GM23248 (cell line): ENCODE measurements at regions not wholly inside any gene's neighbourhood (a gene's known extent, or its start where the extent isn't known, plus 50 kb on each side); places are given as distances from the start of the nearest gene placed in this dataset. TPM values are rescaled to one million over a fixed set of nuclear protein-coding genes. Genes with fewer than 3 reads are reported as not detected.

Experiments
- DNase-seq: peaks from one replicate; pipeline ENCODE4 v3.0.0-alpha.2; 2015
- H2AFZ ChIP-seq: fragments of 200-600 bp; sonication (generic); 2 replicates; pipeline ENCODE4 v1.6.1; 2016; ENCODE audit warnings: antibody characterized with exemption
- H3F3A ChIP-seq: fragments of 200-600 bp; sonication (generic); 2 replicates; pipeline ENCODE4 v1.6.1; 2016; ENCODE audit warnings: mild to moderate bottlenecking, antibody characterized with exemption, mixed run types; ENCODE audit not compliant: insufficient read depth
- H3K27ac ChIP-seq: fragments of 200-600 bp; sonication (generic); 2 replicates; pipeline ENCODE4 v1.5.1; 2016; ENCODE audit warnings: mild to moderate bottlenecking
- H3K27me3 ChIP-seq: fragments of 200-600 bp; sonication (generic); replicated peaks from 2 replicates; pipeline ENCODE4 v1.6.1; 2016; ENCODE audit warnings: mild to moderate bottlenecking; ENCODE audit not compliant: insufficient read depth
- H3K36me3 ChIP-seq: fragments of 200-600 bp; sonication (generic); 2 replicates; pipeline ENCODE4 v1.6.1; 2016; ENCODE audit warnings: low read depth, mild to moderate bottlenecking
- H3K4me1 ChIP-seq: fragments of 200-600 bp; sonication (generic); 2 replicates; pipeline ENCODE4 v1.6.1; 2016; ENCODE audit warnings: mild to moderate bottlenecking; ENCODE audit not compliant: insufficient read depth
- H3K4me2 ChIP-seq: fragments of 200-600 bp; sonication (generic); one replicate; pipeline ENCODE4 v1.6.1; 2016; ENCODE audit warnings: mild to moderate bottlenecking; ENCODE audit not compliant: unreplicated experiment
- H3K4me3 ChIP-seq: fragments of 200-600 bp; sonication (generic); 2 replicates; pipeline ENCODE4 v1.5.1; 2016; ENCODE audit warnings: mild to moderate bottlenecking
- H3K79me2 ChIP-seq: fragments of 200-600 bp; sonication (generic); 2 replicates; pipeline ENCODE4 v1.6.1; 2016; ENCODE audit warnings: mild to moderate bottlenecking; ENCODE audit not compliant: insufficient read depth
- H3K9ac ChIP-seq: fragments of 200-600 bp; sonication (generic); 2 replicates; pipeline ENCODE4 v1.6.1; 2016; ENCODE audit warnings: mild to moderate bottlenecking
- H3K9me2 ChIP-seq: fragments of 200-600 bp; sonication (generic); 2 replicates; pipeline ENCODE4 v1.6.1; 2016; ENCODE audit warnings: mixed run types, mild to moderate bottlenecking, moderate library complexity; ENCODE audit not compliant: insufficient read depth
- H3K9me3 ChIP-seq: fragments of 200-600 bp; sonication (generic); one replicate; pipeline ENCODE4 v1.6.1; 2017; ENCODE audit warnings: low read depth
- H4K20me1 ChIP-seq: fragments of 200-600 bp; sonication (generic); 2 replicates; pipeline ENCODE4 v1.6.0; 2016; ENCODE audit not compliant: insufficient read depth
- EZH2 ChIP-seq: fragments of 200-600 bp; sonication (generic); IDR thresholded peaks from 2 replicates; pipeline ENCODE4 v1.6.1; 2018; ENCODE audit warnings: antibody characterized with exemption, mild to moderate bottlenecking; ENCODE audit not compliant: insufficient read depth, poor library complexity, severe bottlenecking
- EZH2phosphoT487 ChIP-seq: fragments of 200-600 bp; sonication (generic); IDR thresholded peaks from 2 replicates; pipeline ENCODE4 v1.6.1; 2018; ENCODE audit warnings: antibody characterized with exemption, moderate library complexity, mild to moderate bottlenecking, low read depth; ENCODE audit not compliant: insufficient read depth
- WGBS, 2 experiments: methylation state at CpG; one replicate each; pipeline ENCODE4 v1.1.6; 2015 to 2017; ENCODE audit warnings: low lambda C conversion rate in 2 of 2, low coverage in 1 of 2; ENCODE audit errors: missing lambda C conversion rate in 2 of 2; 5-methylcytosine and 5-hydroxymethylcytosine counted together
- in situ Hi-C: fragments of 300-500 bp; cut with MboI; formaldehyde crosslinking; loops from 2 replicates; pipeline ENCODE4 v1.15.0; 2020
- small RNA-seq: library from RNA; depleted of rRNA; stranded (forward); fragments of <200 nt; gene quantifications from one replicate; pipeline ENCODE3, GENCODE V24; 2014; ENCODE audit warnings: low read depth, low replicate concordance

DNA sequence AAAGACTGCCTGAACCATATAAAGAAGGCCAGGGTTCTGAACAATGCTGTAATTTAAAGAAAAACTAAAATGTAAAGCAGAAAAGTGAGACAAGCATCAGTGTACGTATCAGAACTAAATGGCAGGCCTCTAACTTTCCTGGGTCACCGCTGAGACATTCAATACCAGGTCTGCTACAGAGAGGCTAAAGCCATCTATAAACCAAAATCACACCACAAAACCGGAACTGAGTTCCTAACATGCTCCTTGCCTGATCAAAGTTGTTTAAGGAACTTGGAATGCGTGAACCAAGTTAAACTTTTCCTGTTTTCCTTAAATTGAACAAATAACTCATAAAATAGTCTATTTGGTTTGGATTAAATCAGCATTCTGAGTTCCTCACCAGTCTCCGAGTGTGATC, 55.3 kb upstream of the TECRL start:
- Histone ChIP-seq H3K27ac (no peak overlapping the region), H3K79me2 (no peaks in the 10 kb centered on the region), H3K27me3 (no peaks in the 10 kb centered on the region), H2AFZ (no peak overlapping the region), H3K36me3 (no peaks in the 10 kb centered on the region), H3K4me3 (no peak overlapping the region), H3K4me1 (no peaks in the 10 kb centered on the region), H4K20me1 (no peaks in the 10 kb centered on the region), H3K9me2 (no peaks in the 10 kb centered on the region), H3K9me3 (no peaks in the 10 kb centered on the region), H3F3A (no peaks in the 10 kb centered on the region), H3K4me2 (no peak overlapping the region), H3K9ac (no peak overlapping the region)
- TF ChIP-seq EZH2 (no peak), EZH2phosphoT487 (no peak)
- in situ Hi-C loops: no loop called here
- DNase-seq: no peak
- 28 to 31% methylated on average over 5 of the region's 5 CpGs for WGBS, 2 experiments

Small RNAs in the stretch of these regions (small RNA-seq; reads per million reads assigned to genes)
- not detected for gene MTCO3P27
- not detected for gene MTND4LP31
